Activated CD8-positive, alpha-beta T cell treated with anti-CD3 and anti-CD28 coated beads, Interleukin-2, amount 10 ng/mL, durations not matched to agents 7 days and 5 days (primary cell): ENCODE measurements at regions not wholly inside any gene's neighbourhood (a gene's known extent, or its start where the extent isn't known, plus 50 kb on each side); places are given as distances from the start of the nearest gene placed in this dataset.

Source experiments
- ATAC-seq: fragments of 150-1000 bp; cut with Tn5 transposase; one replicate; pipeline ENCODE4 v1.10.0; 2021; ENCODE audit warnings: moderate library complexity
- CTCF ChIA-PET: fragments of 350-600 bp; sonication (Branson Sonifier 250); formaldehyde crosslinking; loops from one replicate; lab custom pipeline; 2021; ENCODE audit warnings: antibody characterized with exemption; lab: Charles Lee
- POLR2A ChIA-PET: fragments of 350-600 bp; sonication (Branson Sonifier 250); formaldehyde crosslinking; loops from one replicate; lab custom pipeline; 2021; ENCODE audit warnings: antibody characterized with exemption; lab: Charles Lee
- DNase-seq: peaks from one replicate; pipeline ENCODE4 v3.0.0-alpha.2; 2020
- H3K27ac Mint-ChIP-seq: one replicate; pipeline ENCODE4 v1.8.0; 2021; ENCODE audit warnings: mild to moderate bottlenecking, mixed read lengths
- H3K27me3 Mint-ChIP-seq: one replicate; pipeline ENCODE4 v1.8.0; 2021; ENCODE audit warnings: low read depth, mixed read lengths
- H3K36me3 Mint-ChIP-seq: one replicate; pipeline ENCODE4 v1.8.0; 2021; ENCODE audit warnings: low read depth, mixed read lengths
- H3K4me1 Mint-ChIP-seq: one replicate; pipeline ENCODE4 v1.8.0; 2021; ENCODE audit warnings: low read depth, mixed read lengths
- H3K4me3 Mint-ChIP-seq: one replicate; pipeline ENCODE4 v1.8.0; 2021; ENCODE audit warnings: mild to moderate bottlenecking, mixed read lengths
- H3K9me3 Mint-ChIP-seq: one replicate; pipeline ENCODE4 v1.8.0; 2022; ENCODE audit warnings: mixed read lengths; ENCODE audit not compliant: insufficient read depth

GRCh38 chr13:64457976-64458375 lies 2772.2 kb downstream of the PCDH9 start:
- Mint-ChIP-seq H3K9me3 (peaks cover 10% of the 10 kb centered on the region), H3K36me3 (no peaks in the 10 kb centered on the region), H3K27ac (no peak overlapping the region), H3K27me3 (no peaks in the 10 kb centered on the region), H3K4me3 (no peak overlapping the region), H3K4me1 (no peaks in the 10 kb centered on the region)
- ChIA-PET POLR2A (no interaction called here), CTCF (no interaction called here)
- DNase-seq (no peak), ATAC-seq (no peak)

- POLR2A ChIA-PET = no interaction called here
- no peaks in the 10 kb centered on the region for H3K27me3 Mint-ChIP-seq
- peaks cover 4% of the 10 kb centered on the region for H3K9me3 Mint-ChIP-seq
- no peaks in the 10 kb centered on the region for H3K4me1 Mint-ChIP-seq
- CTCF ChIA-PET = no interaction called here
- H3K4me3 Mint-ChIP-seq = no peak overlapping the region
- no peak for DNase-seq
- H3K27ac Mint-ChIP-seq = no peak overlapping the region
- no peaks in the 10 kb centered on the region for H3K36me3 Mint-ChIP-seq
- ATAC-seq = no peak
These were observed 2775.0 kb downstream of the PCDH9 start for GRCh38 chr13:64455124-64455523.

- Mint-ChIP-seq H3K36me3 (no peaks in the 10 kb centered on the region), H3K9me3 (no peaks in the 10 kb centered on the region), H3K27me3 (no peaks in the 10 kb centered on the region), H3K4me1 (no peaks in the 10 kb centered on the region), H3K27ac (no peak overlapping the region), H3K4me3 (no peak overlapping the region)
- DNase-seq = no peak
- CTCF ChIA-PET = no interaction called here
- POLR2A ChIA-PET = no interaction called here
- ATAC-seq = no peak
These were observed 2776.3 kb downstream of the PCDH9 start for GRCh38 chr13:64453831-64454230.

GRCh38 chr13:64446372-64446771 lies 2783.8 kb downstream of the PCDH9 start:
- H3K4me3 Mint-ChIP-seq = no peak overlapping the region
- POLR2A ChIA-PET = no interaction called here
- no peak for DNase-seq
- peaks cover 13% of the 10 kb centered on the region for H3K9me3 Mint-ChIP-seq
- H3K27ac Mint-ChIP-seq = no peak overlapping the region
- H3K27me3 Mint-ChIP-seq = no peaks in the 10 kb centered on the region
- no peaks in the 10 kb centered on the region for H3K4me1 Mint-ChIP-seq
- CTCF ChIA-PET = no interaction called here
- H3K36me3 Mint-ChIP-seq = no peaks in the 10 kb centered on the region
- ATAC-seq = no peak

- Mint-ChIP-seq H3K4me1 (no peaks in the 10 kb centered on the region), H3K27me3 (no peaks in the 10 kb centered on the region), H3K4me3 (no peak overlapping the region), H3K27ac (no peak overlapping the region), H3K9me3 (peaks cover 4% of the 10 kb centered on the region), H3K36me3 (no peaks in the 10 kb centered on the region)
- DNase-seq (no peak), ATAC-seq (no peak)
- CTCF ChIA-PET = no interaction called here
- POLR2A ChIA-PET = no interaction called here
These were observed 2788.4 kb downstream of the PCDH9 start for GRCh38 chr13:64441740-64442139.

GRCh38 chr13:64438084-64438483 lies 2792.1 kb downstream of the PCDH9 start:
- ChIA-PET CTCF (no interaction called here), POLR2A (no interaction called here)
- ATAC-seq = no peak
- DNase-seq = no peak
- Mint-ChIP-seq H3K9me3 (peaks cover 5% of the 10 kb centered on the region), H3K4me3 (no peak overlapping the region), H3K4me1 (no peaks in the 10 kb centered on the region), H3K27ac (no peak overlapping the region), H3K36me3 (no peaks in the 10 kb centered on the region), H3K27me3 (no peaks in the 10 kb centered on the region)

GRCh38 chr13:64429691-64430090 lies 2800.4 kb downstream of the PCDH9 start:
- ATAC-seq (no peak), DNase-seq (no peak)
- CTCF ChIA-PET = no interaction called here
- Mint-ChIP-seq H3K27me3 (no peaks in the 10 kb centered on the region), H3K4me1 (no peaks in the 10 kb centered on the region), H3K4me3 (no peak overlapping the region), H3K9me3 (peaks cover 2% of the 10 kb centered on the region), H3K36me3 (no peaks in the 10 kb centered on the region), H3K27ac (no peak overlapping the region)
- POLR2A ChIA-PET = no interaction called here

GRCh38 chr13:64428196-64428595 lies 2801.9 kb downstream of the PCDH9 start:
- Mint-ChIP-seq H3K9me3 (no peaks in the 10 kb centered on the region), H3K36me3 (no peaks in the 10 kb centered on the region), H3K4me3 (no peak overlapping the region), H3K27me3 (no peaks in the 10 kb centered on the region), H3K27ac (no peak overlapping the region), H3K4me1 (no peaks in the 10 kb centered on the region)
- ChIA-PET POLR2A (no interaction called here), CTCF (no interaction called here)
- ATAC-seq = no peak
- no peak for DNase-seq

- DNase-seq (no peak), ATAC-seq (no peak)
- POLR2A ChIA-PET = no interaction called here
- Mint-ChIP-seq H3K36me3 (no peaks in the 10 kb centered on the region), H3K27me3 (no peaks in the 10 kb centered on the region), H3K27ac (no peak overlapping the region), H3K4me1 (no peaks in the 10 kb centered on the region), H3K9me3 (peaks cover 3% of the 10 kb centered on the region), H3K4me3 (no peak overlapping the region)
- CTCF ChIA-PET = no interaction called here
These were observed 2806.7 kb downstream of the PCDH9 start for GRCh38 chr13:64423467-64423866.

- POLR2A ChIA-PET = no interaction called here
- CTCF ChIA-PET = no interaction called here
- Mint-ChIP-seq H3K36me3 (no peaks in the 10 kb centered on the region), H3K27me3 (no peaks in the 10 kb centered on the region), H3K4me1 (no peaks in the 10 kb centered on the region), H3K9me3 (peaks cover 12% of the 10 kb centered on the region), H3K27ac (no peak overlapping the region), H3K4me3 (no peak overlapping the region)
- DNase-seq (no peak), ATAC-seq (no peak)
These were observed 2810.0 kb downstream of the PCDH9 start for GRCh38 chr13:64420181-64420580.

- no peak overlapping the region for H3K4me3 Mint-ChIP-seq
- no peaks in the 10 kb centered on the region for H3K4me1 Mint-ChIP-seq
- H3K27me3 Mint-ChIP-seq = no peaks in the 10 kb centered on the region
- ATAC-seq (no peak), DNase-seq (no peak)
- CTCF ChIA-PET = no interaction called here
- POLR2A ChIA-PET = no interaction called here
- no peaks in the 10 kb centered on the region for H3K36me3 Mint-ChIP-seq
- no peak overlapping the region for H3K27ac Mint-ChIP-seq
- peaks cover 20% of the 10 kb centered on the region for H3K9me3 Mint-ChIP-seq
These were observed 2812.6 kb downstream of the PCDH9 start for GRCh38 chr13:64417581-64417980.

- H3K4me3 Mint-ChIP-seq = no peak overlapping the region
These were observed 2815.8 kb downstream of the PCDH9 start for GRCh38 chr13:64414381-64414780.

GRCh38 chr13:64413529-64413928 lies 2816.6 kb downstream of the PCDH9 start:
- Mint-ChIP-seq H3K27me3 (no peaks in the 10 kb centered on the region), H3K27ac (no peak overlapping the region)
- CTCF ChIA-PET = no interaction called here

More at GRCh38 chr13:64414381-64414780, 2815.8 kb downstream of the PCDH9 start:
- ChIA-PET POLR2A (no interaction called here), CTCF (no interaction called here)
- no peaks in the 10 kb centered on the region for H3K4me1 Mint-ChIP-seq
- no peaks in the 10 kb centered on the region for H3K27me3 Mint-ChIP-seq
- DNase-seq (no peak), ATAC-seq (no peak)
- peaks cover 20% of the 10 kb centered on the region for H3K9me3 Mint-ChIP-seq
- no peaks in the 10 kb centered on the region for H3K36me3 Mint-ChIP-seq
- no peak overlapping the region for H3K27ac Mint-ChIP-seq

More at GRCh38 chr13:64413529-64413928, 2816.6 kb downstream of the PCDH9 start:
- Mint-ChIP-seq H3K9me3 (peaks cover 24% of the 10 kb centered on the region), H3K4me1 (no peaks in the 10 kb centered on the region), H3K4me3 (no peak overlapping the region), H3K36me3 (no peaks in the 10 kb centered on the region)
- ATAC-seq (no peak), DNase-seq (no peak)
- POLR2A ChIA-PET = no interaction called here
